ENCODE measurements at regions not wholly inside any gene's neighbourhood (a gene's known extent, or its start where the extent isn't known, plus 50 kb on each side); places are given as distances from the start of the nearest gene placed in this dataset.

GRCh38 chr5:4387290-4387689, 752.8 kb upstream of the ADAMTS16 start:
- TF ChIP-seq ZNF239 (tag by site-specific recombination; IDR thresholded peaks at IDR 0.05), result no peak
- no peak for TF ChIP-seq HOXA7 (CRISPR knock-in tag; IDR thresholded peaks at IDR 0.05; ENCODE audit: borderline replicate concordance)
- TF ChIP-seq ZSCAN4 (tag by site-specific recombination; IDR thresholded peaks at IDR 0.05), result no peak
- no peak for TF ChIP-seq CTCF (tag by site-specific recombination; IDR thresholded peaks at IDR 0.05)
- no peak for TF ChIP-seq ZNF670 (tag by site-specific recombination; IDR thresholded peaks at IDR 0.05; ENCODE audit: low read depth)
- TF ChIP-seq ZNF274 (IDR thresholded peaks at IDR 0.05; ENCODE audit: low read length), result no peak
- TF ChIP-seq ZNF274 (tag by site-specific recombination; IDR thresholded peaks at IDR 0.05; ENCODE audit: borderline replicate concordance), result no peak
- no peak for TF ChIP-seq REST (tag by site-specific recombination; IDR thresholded peaks at IDR 0.05)
- no peak for TF ChIP-seq ZNF423 (tag by site-specific recombination; IDR thresholded peaks at IDR 0.05)
- no peak for TF ChIP-seq ATF2 (tag by site-specific recombination; IDR thresholded peaks at IDR 0.05; ENCODE audit: low read depth)
- TF ChIP-seq ZNF426 (tag by site-specific recombination; IDR thresholded peaks at IDR 0.05), result no peak
- TF ChIP-seq ZBTB7A (tag by site-specific recombination; IDR thresholded peaks at IDR 0.05; ENCODE audit: low read depth), result no peak
